ENCODE measurements at regions not wholly inside any gene's neighbourhood (a gene's known extent, or its start where the extent isn't known, plus 50 kb on each side); places are given as distances from the start of the nearest gene placed in this dataset.

DNA sequence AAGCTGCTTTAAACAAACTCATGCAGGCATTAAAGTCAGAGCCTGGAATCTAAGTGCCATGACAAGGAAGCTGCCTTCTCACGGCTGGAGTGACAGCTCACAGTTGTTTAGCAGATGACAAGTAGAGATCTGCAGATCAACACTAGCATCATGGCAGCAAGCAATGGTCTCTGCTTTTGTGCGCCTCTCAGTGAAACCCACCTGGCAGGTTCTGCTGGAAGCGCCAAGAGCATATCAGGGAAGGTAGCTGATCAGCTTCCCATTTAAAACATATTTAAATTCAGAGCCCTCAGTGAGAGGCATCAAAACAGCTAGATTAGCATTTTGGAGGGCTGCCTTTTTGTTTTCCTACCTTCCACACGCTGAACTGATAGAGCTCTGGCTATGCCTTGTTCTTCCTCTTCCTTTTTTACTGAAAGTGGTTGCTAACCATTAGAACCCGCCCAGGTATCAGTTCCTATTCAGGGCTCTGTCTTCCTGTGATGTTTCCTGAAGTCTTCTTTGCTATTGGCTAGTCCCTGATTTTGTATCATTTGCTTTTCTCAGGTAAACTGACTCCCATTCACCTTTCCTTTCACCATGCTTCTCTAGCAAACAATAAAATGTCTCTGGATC is 70.8 kb downstream of the TMEM200C start:
- Histone ChIP-seq H3K4me1 (ENCODE audit: control insufficient read depth, extremely low read depth, insufficient read depth, low read length) (no peaks in the 10 kb centered on the region), H3K79me2 (ENCODE audit: control insufficient read depth, insufficient read depth, low read length) (no peaks in the 10 kb centered on the region), H3K27ac (ENCODE audit: control insufficient read depth, insufficient read depth, low read length) (no peak overlapping the region), H3K9me1 (ENCODE audit: control insufficient read depth, extremely low read depth, insufficient read depth, low read length) (no peaks in the 10 kb centered on the region), H4K20me1 (ENCODE audit: control insufficient read depth, extremely low read depth, insufficient read depth, low read length) (no peaks in the 10 kb centered on the region), H3K9me3 (ENCODE audit: control insufficient read depth, low read depth, low read length) (no peaks in the 10 kb centered on the region), H2AFZ (ENCODE audit: control insufficient read depth, low read length) (no peak overlapping the region), H3K9ac (ENCODE audit: control insufficient read depth, extremely low read depth, insufficient read depth, low read length) (no peak overlapping the region), H3K36me3 (ENCODE audit: control insufficient read depth in 2 of 2, extremely low read depth in 1 of 2, insufficient read depth in 2 of 2, low read length in 2 of 2) (no peaks in the 10 kb centered on the region), H3K4me2 (ENCODE audit: control insufficient read depth, extremely low read depth, insufficient read depth, low read depth, low read length) (no peak overlapping the region), H3K4me3 (ENCODE audit: control insufficient read depth in 2 of 3, extremely low read depth in 1 of 3, insufficient read depth in 2 of 3, low read depth in 1 of 3, low read length in 3 of 3) (no peak overlapping the region), H3K27me3 (ENCODE audit: control insufficient read depth, extremely low read depth, insufficient read depth, low read length) (no peaks in the 10 kb centered on the region)
- TF ChIP-seq EZH2 (IDR thresholded peaks at IDR 0.05; ENCODE audit: low read length) = no peak
- TF ChIP-seq, protein P1, sequence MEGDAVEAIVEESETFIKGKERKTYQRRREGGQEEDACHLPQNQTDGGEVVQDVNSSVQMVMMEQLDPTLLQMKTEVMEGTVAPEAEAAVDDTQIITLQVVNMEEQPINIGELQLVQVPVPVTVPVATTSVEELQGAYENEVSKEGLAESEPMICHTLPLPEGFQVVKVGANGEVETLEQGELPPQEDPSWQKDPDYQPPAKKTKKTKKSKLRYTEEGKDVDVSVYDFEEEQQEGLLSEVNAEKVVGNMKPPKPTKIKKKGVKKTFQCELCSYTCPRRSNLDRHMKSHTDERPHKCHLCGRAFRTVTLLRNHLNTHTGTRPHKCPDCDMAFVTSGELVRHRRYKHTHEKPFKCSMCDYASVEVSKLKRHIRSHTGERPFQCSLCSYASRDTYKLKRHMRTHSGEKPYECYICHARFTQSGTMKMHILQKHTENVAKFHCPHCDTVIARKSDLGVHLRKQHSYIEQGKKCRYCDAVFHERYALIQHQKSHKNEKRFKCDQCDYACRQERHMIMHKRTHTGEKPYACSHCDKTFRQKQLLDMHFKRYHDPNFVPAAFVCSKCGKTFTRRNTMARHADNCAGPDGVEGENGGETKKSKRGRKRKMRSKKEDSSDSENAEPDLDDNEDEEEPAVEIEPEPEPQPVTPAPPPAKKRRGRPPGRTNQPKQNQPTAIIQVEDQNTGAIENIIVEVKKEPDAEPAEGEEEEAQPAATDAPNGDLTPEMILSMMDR (optimal IDR thresholded peaks at IDR 0.05 in 1 of 3, IDR thresholded peaks at IDR 0.05 in 1 of 3, conservative IDR thresholded peaks at IDR 0.05 in 1 of 3; ENCODE audit: extremely low read depth in 1 of 3, insufficient read depth in 2 of 3, low read length in 3 of 3) = no peak
- DNase-seq (ENCODE audit: low read depth, low spot score) = no peak
- FAIRE-seq = no peak
- dilution Hi-C loops (cut with MboI; ENCODE audit: extremely low pct_ligation_motif_present, low sequenced_read_pairs) = no loop called here

DNA sequence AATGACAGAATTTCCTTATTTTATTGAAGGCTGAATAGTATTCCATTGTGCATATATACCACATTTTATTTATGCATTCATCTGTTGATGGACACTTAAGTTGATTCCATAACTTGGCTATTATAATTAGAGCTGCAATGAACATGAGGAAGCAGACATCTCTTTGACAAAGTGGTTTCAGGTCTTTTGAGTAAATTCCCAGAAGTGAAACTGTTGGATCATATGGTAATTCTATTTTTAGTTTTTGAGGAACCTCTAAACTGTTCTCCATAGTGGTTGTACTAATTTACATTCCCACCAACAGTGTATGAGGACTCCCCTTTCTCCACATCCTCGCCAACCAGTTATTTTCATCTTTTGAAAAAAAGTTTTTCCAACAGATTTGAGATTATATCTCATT is 77.5 kb downstream of the TMEM200C start:
- H3K9ac ChIP-seq (ENCODE audit: control insufficient read depth, extremely low read depth, insufficient read depth, low read length) = no peak overlapping the region
- H3K9me1 ChIP-seq (ENCODE audit: control insufficient read depth, extremely low read depth, insufficient read depth, low read length) = no peaks in the 10 kb centered on the region
- dilution Hi-C loops (cut with MboI; ENCODE audit: extremely low pct_ligation_motif_present, low sequenced_read_pairs) = no loop called here
- no peak for DNase-seq (ENCODE audit: low read depth, low spot score)
- TF ChIP-seq, protein P1 (optimal IDR thresholded peaks at IDR 0.05 in 1 of 3, IDR thresholded peaks at IDR 0.05 in 1 of 3, conservative IDR thresholded peaks at IDR 0.05 in 1 of 3; ENCODE audit: extremely low read depth in 1 of 3, insufficient read depth in 2 of 3, low read length in 3 of 3) = no peak
- no peak for TF ChIP-seq EZH2 (IDR thresholded peaks at IDR 0.05; ENCODE audit: low read length)
- H4K20me1 ChIP-seq (ENCODE audit: control insufficient read depth, extremely low read depth, insufficient read depth, low read length) = no peaks in the 10 kb centered on the region
- no peaks in the 10 kb centered on the region for H3K27me3 ChIP-seq (ENCODE audit: control insufficient read depth, extremely low read depth, insufficient read depth, low read length)
- H3K4me3 ChIP-seq (ENCODE audit: control insufficient read depth in 2 of 3, extremely low read depth in 1 of 3, insufficient read depth in 2 of 3, low read depth in 1 of 3, low read length in 3 of 3) = no peak overlapping the region
- H3K4me2 ChIP-seq (ENCODE audit: control insufficient read depth, extremely low read depth, insufficient read depth, low read depth, low read length) = no peak overlapping the region
- FAIRE-seq = no peak
- H3K27ac ChIP-seq (ENCODE audit: control insufficient read depth, insufficient read depth, low read length) = no peak overlapping the region
- no peaks in the 10 kb centered on the region for H3K4me1 ChIP-seq (ENCODE audit: control insufficient read depth, extremely low read depth, insufficient read depth, low read length)
- H3K36me3 ChIP-seq (ENCODE audit: control insufficient read depth in 2 of 2, extremely low read depth in 1 of 2, insufficient read depth in 2 of 2, low read length in 2 of 2) = no peaks in the 10 kb centered on the region
- H3K9me3 ChIP-seq (ENCODE audit: control insufficient read depth, low read depth, low read length) = no peaks in the 10 kb centered on the region
- H3K79me2 ChIP-seq (ENCODE audit: control insufficient read depth, insufficient read depth, low read length) = no peaks in the 10 kb centered on the region
- no peak overlapping the region for H2AFZ ChIP-seq (ENCODE audit: control insufficient read depth, low read length)

All from keratinocyte (primary cell).